Tongue (tissue), 1 donor: ENCODE measurements at regions not wholly inside any gene's neighbourhood (a gene's known extent, or its start where the extent isn't known, plus 50 kb on each side); places are given as distances from the start of the nearest gene placed in this dataset.

Experiments used
- DNase-seq: peaks from one replicate; pipeline ENCODE4 v3.0.0-alpha.2; 2015

- no peak for DNase-seq
Observed at GRCh38 chr16:6192532-6192931, 1094.9 kb upstream of the EEF2KMT start.

GRCh38 chr16:6190776-6191175 lies 1093.2 kb upstream of the EEF2KMT start:
- no peak for DNase-seq

GRCh38 chr16:6189216-6189615 lies 1091.6 kb upstream of the EEF2KMT start:
- no peak for DNase-seq

DNA sequence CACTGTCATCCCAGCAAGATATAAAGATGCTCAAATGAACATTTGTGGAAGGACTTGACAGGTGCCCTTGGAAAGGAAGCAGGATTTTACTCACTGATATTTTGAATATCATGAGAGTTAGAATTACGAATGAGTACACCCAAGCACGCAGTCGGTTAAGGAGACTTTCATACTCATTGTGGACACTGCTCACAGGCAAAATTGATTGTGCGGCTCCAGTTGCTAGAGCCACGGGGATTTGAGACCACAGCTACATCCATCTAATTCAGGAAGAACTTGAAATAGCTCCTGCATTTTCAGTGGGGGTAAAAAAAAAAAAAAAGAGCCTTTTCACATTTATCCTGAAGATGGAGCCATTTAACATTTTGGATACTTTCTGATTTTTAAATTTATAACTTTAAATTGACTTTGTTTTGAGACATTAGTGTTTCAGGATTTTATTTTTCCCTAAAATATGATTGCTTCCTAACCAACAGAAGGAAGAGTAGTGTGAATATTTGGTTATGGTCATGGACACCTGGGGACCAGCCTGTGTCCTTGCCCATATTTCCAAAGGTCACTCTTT lies 1080.1 kb upstream of the EEF2KMT start:
- no peak for DNase-seq

DNA sequence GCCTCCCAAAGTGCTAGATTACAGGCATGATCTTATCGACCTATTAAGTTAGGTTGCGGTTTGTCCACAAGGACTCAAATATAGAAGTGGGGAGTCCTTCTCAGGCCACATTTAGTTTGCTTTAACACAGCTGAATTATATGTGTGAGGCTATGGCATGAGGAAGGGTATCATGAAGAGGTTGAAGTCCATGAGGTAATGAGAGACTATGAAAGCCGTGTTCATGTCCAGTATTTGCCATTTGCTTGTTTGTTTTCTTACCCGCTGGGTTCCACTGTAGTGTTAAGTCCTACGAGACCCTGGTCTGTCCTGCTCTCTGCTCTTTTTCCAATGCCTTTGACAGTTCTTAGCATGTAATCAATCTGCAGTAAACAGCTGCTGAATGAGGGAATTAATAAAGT lies 1072.4 kb upstream of the EEF2KMT start:
- no peak for DNase-seq

DNA sequence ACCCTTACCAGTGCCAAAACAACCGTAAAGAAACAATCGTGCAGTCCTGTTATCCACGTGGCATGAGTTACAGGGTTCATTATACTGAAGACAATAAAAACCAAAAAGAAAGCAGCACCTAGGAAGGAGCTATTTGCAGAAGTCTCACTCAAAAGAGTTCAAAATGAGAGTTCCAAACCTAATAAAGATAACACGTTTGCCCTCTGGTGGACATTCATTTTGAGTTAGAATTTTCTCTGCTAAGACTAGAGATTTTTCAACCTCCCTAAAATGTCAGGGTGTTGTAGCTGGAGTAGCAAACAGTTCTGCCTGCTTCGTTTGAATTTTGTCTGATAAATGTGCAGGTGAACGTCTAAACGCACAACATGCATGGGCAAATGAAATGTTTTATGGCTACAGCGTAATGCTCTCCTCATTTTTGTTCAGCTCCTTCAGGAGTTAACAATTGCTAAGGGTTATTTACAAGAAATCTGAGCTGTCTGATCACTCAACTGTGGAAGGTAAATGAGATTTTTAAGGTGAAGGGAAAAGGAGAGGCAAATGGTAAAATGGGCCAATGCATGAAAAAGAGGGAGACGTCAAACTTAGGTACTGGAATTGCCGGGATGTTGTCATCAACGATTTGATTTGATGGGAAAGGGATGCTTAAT lies 1067.9 kb upstream of the EEF2KMT start:
- peak; percentile 4 for DNase-seq

DNA sequence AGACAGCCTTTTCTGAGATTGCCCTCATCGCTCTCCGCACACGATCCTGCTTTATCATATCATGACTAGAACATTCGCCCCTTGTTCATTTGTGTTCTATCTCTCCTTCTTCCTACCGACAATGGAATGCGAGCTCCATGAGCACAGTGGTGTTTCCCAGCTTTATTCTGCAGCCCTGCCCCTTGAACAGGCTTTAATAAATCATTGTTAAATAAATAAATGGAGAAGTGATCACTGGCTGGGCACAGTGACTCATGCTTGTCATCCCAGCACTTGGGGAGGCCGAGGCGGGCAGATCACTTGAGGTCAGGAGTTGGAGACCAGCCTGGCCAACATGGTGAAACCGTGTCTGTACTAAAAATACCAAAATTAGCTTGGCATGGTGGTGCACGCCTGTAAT lies 1063.3 kb upstream of the EEF2KMT start:
- DNase-seq: no peak

GRCh38 chr16:6160303-6160702 lies 1062.7 kb upstream of the EEF2KMT start:
- no peak for DNase-seq

- no peak for DNase-seq
Observed at GRCh38 chr16:6157806-6158205, 1060.2 kb upstream of the EEF2KMT start.

- DNase-seq: no peak
Observed at GRCh38 chr16:6155271-6155670, 1057.7 kb upstream of the EEF2KMT start.

- no peak for DNase-seq
Observed at GRCh38 chr16:6153901-6154300, 1056.3 kb upstream of the EEF2KMT start.

GRCh38 chr16:6149031-6149430 lies 1051.4 kb upstream of the EEF2KMT start:
- DNase-seq: no peak

DNA sequence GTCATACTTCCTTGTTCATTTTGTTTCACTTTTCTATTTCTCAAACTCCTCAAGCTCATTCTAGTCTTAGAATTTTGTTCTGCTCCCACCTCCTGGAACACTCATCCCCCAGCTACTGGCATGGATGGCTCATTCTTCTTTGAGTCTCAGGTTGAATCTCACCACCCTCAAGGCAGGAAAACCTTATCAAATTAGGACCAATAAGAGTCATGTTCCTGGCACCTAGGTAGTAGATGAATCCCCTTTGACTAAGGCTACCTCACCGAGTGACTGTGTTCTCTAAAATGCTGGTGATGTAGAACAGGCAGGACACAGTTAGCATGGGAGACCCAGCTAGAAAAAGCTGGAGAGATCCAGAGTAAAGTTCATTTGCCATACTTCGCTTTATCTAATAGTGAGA lies 1050.8 kb upstream of the EEF2KMT start:
- no peak for DNase-seq

GRCh38 chr16:6146874-6147425 lies 1049.4 kb upstream of the EEF2KMT start:
- DNase-seq: no peak

DNA sequence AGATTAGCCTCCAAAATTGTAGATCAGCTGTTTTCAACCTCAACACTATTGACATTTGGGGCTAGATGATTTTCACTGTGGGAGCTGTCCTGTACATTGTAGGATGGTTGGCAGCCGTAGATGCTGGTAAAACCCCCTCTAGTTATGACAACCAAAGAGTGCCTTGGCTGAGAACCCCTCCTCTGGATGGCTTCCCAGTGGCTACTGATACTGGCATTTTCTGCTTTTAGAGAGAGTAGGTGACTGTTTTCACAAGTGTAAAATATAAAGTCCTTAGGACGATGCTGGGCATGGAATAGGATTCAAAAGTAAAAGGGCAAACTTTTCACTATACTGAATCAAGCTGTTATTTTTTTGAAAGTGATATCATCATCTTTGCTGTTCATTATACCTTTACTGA lies 1048.8 kb upstream of the EEF2KMT start:
- no peak for DNase-seq

DNA sequence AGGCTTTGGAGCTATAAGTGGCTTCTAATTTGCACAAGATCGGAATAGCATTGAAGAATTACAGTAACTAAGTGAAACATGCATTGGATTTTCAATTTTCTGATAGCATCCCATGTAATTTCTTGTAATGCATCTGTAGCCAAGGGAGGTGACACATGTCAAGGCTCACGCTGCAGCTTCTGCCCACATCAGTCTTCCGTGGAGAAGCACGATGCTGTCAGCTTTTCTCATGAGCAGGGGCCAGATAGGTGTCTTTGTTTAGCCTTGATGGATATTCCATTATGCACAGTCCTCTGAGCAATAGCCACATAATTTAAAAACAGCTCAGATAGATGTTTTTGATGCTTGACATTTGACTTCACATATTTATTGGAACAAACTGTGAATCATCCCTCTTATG lies 1046.9 kb upstream of the EEF2KMT start:
- DNase-seq: no peak

- no peak for DNase-seq
Observed at GRCh38 chr16:6143020-6143419, 1045.4 kb upstream of the EEF2KMT start.

DNA sequence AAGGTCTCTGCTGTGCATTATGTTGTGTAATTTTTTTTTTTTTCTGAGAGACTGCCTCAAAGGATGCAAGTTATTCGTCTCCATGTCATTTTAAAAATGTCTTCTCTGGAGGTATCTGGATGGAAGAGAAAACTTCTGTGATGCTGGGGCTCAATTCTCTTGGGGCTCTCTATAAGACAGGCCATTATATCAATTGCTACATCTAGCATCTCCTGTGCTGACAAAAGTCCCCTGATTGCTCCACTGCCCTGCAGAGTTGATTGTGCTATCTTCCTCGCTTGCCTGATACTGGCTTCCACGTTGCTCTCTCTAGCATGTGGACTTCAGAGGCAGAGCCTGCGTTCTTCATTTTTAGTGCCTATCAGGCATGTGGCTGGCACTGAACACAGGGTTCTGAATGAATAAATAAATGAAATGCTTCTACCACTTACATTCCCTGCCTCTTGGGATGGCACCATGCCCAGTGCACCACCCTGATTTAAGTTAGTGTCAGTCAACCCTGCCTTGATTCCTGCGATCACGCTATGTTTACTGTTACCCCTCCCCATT lies 1035.5 kb upstream of the EEF2KMT start:
- no peak for DNase-seq

GRCh38 chr16:6132121-6132520 lies 1034.5 kb upstream of the EEF2KMT start:
- no peak for DNase-seq

DNA sequence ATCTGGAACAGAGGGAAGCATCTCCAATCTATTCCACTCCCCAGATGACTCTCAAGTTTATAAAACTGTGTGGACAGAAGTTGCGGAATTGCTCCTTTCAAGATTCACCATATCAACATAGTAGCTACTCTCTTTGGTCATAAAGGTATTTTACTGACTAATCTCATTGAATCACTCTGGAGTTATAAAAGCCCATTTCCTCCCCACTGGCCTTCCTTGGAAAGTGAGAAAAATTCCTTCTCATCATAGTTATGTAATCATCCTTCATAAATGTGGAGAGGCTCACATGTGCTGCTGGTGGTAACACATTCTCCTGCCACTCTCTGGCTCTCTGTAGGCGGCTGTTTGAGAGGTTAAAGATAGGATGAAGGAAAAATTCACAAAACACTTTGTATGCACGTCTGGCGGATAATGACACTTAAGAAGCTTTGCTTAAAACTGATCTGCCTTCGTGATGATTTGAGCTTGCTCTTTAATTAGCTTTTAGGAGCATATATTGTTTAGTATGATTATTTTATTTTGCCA lies 1034.0 kb upstream of the EEF2KMT start:
- no peak for DNase-seq

- DNase-seq: no peak
Observed at GRCh38 chr16:6125483-6126259, 1028.1 kb upstream of the EEF2KMT start.

GRCh38 chr16:6124136-6124535 lies 1026.5 kb upstream of the EEF2KMT start:
- DNase-seq: no peak

- DNase-seq: no peak
Observed at GRCh38 chr16:6122401-6122800, 1024.8 kb upstream of the EEF2KMT start.
